HG02870 (cell line): ENCODE measurements at regions not wholly inside any gene's neighbourhood (a gene's known extent, or its start where the extent isn't known, plus 50 kb on each side); places are given as distances from the start of the nearest gene placed in this dataset.
"Not testable (repeated sequence)": the region's sequence is repeated elsewhere in the genome, so short reads cannot be mapped to it uniquely, and the experiment has no call there.

ENCODE experiments used
- ATAC-seq: cut with Tn5 transposase; IDR thresholded peaks from one replicate; pipeline ENCODE4 v1.9.1; 2021; ENCODE audit warnings: mild to moderate bottlenecking, moderate library complexity; ENCODE audit not compliant: unreplicated experiment

DNA sequence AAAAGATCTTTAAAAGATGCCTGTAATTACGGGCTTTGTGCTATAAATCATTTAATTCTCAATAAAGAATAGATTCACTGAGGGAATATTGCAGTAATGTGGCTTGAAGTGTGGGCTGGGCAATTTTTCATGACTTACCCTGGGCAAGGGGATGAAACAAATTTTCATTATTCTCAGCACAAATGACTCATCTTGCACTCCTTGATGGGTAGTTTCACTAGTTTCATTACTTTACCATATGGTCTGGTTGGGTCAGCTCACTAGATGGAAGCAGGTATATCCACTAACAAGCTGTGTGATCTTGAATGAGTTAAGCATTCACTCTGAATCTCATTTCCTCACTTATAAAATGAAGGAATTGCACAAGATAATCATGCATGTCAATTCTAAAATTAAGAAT is 234.3 kb downstream of the ABCC12 start:
- no peak for ATAC-seq

DNA sequence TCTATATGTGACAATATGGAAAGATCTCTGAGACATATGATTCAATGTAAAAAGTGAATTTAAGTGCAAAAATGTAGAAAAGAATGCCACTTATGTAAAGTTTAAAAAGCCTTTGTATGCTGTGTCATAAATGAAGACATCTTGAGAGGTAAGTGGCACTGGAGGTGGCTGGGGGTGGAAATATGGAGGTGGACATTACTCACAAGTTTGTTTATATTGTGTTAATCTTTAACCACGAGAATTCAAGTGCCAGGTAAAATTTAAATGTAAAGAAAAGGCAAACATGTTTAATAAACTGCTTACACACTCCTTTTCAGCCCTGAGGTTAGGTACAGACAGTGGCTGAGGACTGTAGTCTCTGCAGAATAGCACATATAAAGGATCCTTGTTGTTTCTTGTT is 235.1 kb downstream of the ABCC12 start:
- ATAC-seq: no peak

- ATAC-seq: no peak
These were observed 238.7 kb downstream of the ABCC12 start for GRCh38 chr16:47917118-47917517.

DNA sequence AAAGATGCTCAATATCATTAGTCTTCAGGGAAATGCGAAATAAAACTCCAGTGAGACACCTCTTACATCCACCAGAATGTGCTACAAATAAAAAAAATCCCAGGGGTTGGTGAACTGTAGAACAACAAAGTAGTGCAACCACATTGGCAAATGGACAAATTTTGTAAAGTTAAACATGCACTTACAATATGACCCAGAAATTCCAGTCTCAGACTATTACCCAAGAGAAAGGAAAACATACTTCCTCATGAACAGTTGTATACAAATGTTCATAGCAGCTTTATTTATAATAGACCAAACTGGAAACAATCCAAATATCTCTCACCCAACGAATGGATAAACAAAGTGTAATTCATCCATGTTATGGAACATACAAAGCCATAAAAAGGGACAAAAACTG is 239.5 kb downstream of the ABCC12 start:
- ATAC-seq: no peak

DNA sequence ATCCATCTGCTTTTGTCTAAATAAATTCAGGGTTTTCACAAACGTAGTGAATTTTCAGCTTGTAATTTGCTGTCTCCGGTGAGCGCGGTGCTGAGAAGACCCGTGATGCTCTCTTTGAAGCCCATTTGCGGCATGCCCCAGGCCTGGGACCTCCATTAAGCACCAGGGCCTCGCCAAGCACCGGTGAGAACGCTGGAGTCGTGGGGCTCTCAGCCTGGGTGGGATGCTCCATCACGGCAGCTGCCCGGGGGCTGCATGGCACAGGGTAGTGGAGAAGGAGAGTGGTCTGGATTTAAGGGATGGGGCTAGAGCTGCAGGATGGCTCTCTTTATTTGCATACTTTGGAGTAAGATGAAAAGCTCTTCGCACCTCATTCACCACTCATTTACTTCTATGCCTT is 248.7 kb downstream of the ABCC12 start:
- no peak for ATAC-seq

DNA sequence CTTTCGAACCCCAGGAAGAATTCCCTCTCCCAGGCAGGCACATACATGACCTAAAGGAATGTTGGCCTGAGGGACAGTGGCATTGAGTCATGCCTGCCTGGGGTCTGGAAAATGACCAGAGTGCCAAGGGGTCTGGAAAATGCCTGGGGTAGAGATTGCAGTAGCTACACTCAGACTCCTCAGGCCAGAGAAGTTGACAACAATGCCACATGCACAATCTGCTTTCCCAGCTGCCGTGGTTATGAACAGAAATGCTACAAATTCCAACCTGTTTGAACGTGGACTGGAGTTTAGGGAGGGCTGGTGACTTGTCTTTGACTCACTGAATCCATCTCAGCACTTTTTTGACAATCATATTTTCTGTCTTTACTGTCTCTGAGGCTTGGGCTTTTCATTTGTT is 250.0 kb downstream of the ABCC12 start:
- ATAC-seq: no peak

GRCh38 chr16:47904691-47905090 is 251.1 kb downstream of the ABCC12 start:
- no peak for ATAC-seq

GRCh38 chr16:47903470-47903869 is 252.3 kb downstream of the ABCC12 start:
- no peak for ATAC-seq

DNA sequence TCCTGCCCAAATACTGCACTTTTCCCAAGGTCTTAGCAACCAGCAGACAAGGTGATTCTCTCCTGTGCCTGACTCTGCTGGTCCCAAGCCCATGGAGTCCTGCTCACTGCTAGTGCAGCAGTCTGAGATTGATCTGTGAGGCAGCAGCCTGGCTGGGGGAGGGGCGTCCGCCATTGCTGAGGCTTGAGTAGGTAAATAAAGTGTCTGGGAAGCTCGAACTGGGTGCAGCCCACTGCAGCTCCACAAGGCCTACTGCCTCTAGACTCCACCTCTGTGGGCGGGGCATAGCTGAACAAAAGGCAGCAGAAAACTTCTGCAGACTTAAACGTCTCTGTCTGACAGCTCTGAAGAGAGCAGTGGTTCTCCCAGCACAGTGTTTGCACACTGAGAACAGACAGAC is 258.7 kb downstream of the ABCC12 start:
- ATAC-seq: not testable (repeated sequence)

DNA sequence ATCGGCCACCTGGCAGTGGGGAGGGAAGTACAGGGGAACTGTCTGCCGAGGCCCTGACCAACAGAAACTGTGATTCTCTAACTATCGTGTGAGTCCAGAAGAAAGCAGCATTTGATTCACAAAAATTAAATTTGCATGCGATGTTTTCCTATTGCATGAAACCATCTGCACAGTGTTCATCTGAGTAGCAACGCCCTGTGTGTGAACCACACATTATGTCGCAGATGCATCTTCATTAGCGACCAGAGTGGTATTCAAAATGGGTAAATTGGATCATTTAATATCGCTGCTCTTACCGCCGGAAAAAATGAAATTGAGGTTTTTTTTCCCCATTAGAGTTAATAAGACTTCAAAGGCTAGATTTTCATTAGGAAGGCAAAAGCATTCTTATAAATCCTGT is 260.6 kb downstream of the ABCC12 start:
- ATAC-seq: no peak

- no peak for ATAC-seq
These were observed 262.8 kb downstream of the ABCC12 start for GRCh38 chr16:47892999-47893398.

DNA sequence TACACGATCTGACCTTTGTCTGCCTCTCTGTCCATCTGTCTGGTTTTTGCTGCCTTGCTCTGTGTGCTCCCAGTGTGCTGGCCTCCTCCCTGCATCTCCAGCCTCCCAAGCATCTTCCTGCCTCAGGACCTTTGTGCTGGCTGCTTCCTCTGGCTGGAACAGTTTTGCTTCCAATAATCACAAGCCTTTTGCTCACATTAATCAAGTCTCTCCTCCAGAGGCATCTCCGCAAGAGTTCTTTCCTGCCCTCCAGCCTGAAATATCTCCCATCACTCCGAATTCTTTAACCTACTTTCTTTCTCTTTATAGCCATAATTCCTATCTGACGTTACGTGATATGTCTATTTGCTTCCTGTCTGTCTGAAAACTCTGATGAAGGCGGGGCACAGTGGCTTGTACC is 267.1 kb downstream of the ABCC12 start:
- no peak for ATAC-seq

DNA sequence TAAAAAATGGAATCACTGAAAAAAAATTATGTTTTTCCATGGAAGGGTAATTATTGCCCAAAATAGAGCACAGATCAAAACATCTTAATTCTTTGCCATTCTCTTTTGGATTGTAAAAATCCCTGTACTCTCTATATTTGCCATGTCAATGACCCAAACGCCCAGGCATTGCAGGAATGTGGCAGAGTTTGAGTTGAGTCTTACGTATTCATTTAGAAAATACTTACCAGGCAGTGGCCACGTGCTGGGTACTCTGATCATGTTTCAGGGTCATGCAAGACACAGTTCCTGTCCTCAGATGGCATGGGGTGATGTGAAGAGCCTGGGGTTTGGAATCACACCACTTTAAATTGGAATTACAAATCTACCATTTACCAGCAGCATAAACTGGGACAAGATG is 267.7 kb downstream of the ABCC12 start:
- ATAC-seq: no peak

DNA sequence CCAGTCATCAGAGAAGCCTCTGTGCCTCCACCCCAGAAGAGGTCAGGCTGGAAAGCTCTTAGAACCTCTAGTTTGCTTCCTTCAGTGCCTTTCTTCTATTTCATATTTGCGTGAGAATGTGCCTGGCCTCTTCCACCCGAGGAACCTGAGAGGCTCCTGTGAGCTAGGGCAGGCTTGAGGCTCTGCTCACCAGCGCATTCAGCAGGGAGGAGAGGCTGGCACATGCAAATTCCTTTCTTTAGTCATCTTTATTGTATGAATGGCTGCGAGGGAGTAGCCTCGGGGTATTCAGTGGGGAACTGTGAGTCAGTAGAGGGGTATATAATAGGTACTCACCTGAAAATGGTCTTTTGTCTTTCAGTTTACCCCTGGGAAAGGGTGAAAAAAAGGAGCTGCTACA is 268.3 kb downstream of the ABCC12 start:
- ATAC-seq: no peak

DNA sequence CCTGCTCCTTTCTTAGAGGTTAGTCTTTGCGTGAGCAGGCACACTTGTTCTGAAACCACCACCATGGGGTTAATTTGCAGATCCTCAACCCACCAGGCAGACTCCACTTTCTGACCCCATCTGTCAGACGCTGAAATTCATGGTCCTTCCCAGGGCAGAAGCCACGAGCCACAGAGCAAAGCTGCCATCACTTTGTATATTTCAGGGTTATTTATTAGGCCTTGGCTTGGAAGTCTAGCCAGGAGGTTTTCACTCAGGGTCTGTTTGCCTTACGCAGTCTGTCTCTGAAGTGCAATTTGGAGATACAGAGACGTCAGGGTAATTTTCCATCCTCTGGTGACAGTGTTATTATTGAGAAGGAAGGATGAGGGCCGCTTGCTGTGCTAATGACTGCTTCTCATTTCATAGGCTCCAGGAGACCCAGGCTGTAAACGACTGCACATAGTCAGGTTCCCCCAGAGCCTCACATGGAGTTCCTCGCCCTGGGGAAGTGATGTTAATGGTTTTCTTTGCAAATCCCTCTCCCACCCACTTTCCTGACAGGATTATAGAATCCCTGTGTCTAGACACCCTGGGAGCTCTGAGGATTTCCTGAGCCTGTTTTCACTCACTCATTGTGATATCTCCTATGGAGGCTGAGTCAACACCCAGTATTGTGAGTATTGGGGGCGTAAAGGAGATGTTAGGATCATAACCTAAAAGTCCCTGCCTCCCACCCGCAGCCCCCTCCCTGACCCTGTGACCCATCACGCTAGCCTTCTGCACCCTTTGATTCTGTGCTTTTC is 269.0 kb downstream of the ABCC12 start:
- ATAC-seq: no peak

DNA sequence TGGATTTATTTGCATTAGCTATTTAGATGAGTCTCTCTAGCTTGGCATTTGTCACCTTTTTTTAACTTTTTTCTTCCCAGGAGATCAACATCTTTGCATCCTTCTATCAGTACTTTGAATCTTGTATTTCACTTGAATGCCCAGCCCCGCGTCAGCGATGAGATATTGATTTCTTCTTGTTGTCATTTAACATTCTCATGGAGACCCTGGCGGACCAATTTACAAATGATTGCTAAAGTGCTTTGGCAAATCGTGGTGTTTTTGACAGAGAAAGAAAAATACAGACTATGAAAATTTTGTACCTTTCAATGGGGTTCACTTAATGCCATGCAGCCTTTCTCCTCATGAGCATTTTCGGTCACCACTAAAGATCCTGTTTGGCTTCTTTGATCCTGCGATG is 269.7 kb downstream of the ABCC12 start:
- no peak for ATAC-seq

GRCh38 chr16:47885489-47885888 is 270.3 kb downstream of the ABCC12 start:
- ATAC-seq: no peak

- no peak for ATAC-seq
These were observed 271.6 kb downstream of the ABCC12 start for GRCh38 chr16:47884116-47884725.

DNA sequence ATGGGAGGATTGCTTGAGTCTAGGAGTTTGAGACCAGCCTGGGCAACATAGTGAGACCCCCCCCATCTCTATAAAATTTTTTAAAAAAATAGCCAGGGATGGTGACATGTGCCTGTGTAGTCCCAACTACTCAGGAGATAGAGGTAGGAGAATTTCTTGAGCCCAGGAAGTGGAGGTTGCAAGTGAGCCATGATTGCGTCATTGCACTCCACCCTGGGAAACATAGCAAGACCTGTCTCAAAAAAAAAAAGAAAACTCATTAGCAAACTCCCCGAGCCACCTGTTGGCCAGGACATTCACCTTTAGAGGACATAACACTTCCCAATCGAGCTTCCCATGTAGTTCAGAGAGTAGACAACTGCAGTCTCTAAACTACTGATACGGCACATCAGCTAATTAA is 274.2 kb downstream of the ABCC12 start:
- ATAC-seq: no peak

DNA sequence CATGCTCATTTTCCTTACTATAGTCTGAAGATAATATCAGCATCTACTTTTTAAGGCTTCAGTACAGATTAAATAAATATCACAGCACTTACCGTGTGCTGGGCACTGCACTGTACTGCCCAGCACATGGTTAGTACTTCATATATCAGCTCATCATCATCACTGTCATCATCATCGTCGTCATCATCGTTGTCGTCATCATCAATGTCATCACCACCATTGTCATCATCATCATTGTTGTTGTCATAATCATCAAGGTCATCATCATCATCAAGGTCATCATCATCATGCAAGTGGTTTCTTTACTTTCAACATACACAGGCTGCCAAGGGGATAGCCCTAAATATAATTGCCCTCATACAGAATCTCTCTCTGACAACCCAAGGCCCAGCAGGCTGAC is 275.1 kb downstream of the ABCC12 start:
- ATAC-seq: no peak

DNA sequence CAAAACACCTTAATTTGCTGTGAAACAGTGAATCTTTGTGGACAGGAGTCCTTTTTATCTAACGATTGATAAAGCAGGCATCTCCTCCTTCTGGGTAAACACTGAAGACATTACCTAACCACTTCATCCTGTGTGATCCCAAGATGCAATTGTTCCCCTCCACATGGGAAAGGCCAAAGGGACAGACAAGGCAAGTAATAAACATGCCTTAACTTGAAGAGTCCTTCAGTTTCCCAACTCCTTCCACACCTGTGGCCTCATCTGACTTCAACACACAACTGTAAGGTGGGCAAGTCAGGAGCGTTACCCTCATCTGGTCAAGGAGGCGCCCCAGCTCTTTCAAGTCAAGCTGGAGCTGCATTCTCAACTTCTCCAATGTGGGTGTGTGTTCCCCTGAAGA is 278.6 kb downstream of the ABCC12 start:
- no peak for ATAC-seq

DNA sequence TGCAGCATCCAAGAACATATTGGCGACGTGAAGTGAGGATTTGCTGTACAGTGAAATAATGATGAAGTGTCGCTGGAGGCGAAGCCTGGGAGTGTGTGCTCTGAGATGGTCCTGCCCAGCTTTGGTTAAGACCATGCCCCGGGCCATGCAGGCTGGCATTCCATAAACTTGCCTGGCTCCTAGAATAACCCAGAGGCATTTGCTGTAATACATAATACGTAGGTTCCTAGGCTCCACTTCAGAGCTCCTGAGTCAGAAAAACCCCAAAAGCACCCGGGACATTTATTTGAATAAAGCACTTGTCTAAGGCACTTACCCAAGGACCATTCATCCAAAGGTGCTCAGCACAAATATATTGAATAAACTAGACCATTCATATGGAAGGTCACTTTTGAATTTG is 279.3 kb downstream of the ABCC12 start:
- no peak for ATAC-seq

DNA sequence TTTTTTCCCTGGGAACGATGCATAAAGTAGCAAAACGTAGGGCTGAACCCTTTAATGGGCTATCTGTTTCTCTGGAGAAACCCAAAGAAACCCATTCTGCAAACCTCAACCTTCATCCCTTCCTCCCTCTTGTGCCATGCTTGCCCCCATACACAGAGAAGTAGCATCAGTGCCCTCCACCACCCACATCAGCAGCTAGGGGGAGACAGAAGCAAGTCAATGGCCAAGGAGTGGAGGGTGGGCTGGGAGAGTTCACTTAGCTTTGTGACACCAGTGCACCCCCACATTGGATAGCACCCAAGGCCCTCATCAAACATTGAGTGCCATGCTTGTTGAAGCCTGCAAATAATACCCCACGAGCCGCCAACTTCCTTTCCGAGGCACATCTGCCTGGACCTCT is 282.4 kb downstream of the ABCC12 start:
- no peak for ATAC-seq
